ENCODE measurements at regions not wholly inside any gene's neighbourhood (a gene's known extent, or its start where the extent isn't known, plus 50 kb on each side); places are given as distances from the start of the nearest gene placed in this dataset.
"Not testable (repeated sequence)": the region's sequence is repeated elsewhere in the genome, so short reads cannot be mapped to it uniquely, and the experiment has no call there.

DNA sequence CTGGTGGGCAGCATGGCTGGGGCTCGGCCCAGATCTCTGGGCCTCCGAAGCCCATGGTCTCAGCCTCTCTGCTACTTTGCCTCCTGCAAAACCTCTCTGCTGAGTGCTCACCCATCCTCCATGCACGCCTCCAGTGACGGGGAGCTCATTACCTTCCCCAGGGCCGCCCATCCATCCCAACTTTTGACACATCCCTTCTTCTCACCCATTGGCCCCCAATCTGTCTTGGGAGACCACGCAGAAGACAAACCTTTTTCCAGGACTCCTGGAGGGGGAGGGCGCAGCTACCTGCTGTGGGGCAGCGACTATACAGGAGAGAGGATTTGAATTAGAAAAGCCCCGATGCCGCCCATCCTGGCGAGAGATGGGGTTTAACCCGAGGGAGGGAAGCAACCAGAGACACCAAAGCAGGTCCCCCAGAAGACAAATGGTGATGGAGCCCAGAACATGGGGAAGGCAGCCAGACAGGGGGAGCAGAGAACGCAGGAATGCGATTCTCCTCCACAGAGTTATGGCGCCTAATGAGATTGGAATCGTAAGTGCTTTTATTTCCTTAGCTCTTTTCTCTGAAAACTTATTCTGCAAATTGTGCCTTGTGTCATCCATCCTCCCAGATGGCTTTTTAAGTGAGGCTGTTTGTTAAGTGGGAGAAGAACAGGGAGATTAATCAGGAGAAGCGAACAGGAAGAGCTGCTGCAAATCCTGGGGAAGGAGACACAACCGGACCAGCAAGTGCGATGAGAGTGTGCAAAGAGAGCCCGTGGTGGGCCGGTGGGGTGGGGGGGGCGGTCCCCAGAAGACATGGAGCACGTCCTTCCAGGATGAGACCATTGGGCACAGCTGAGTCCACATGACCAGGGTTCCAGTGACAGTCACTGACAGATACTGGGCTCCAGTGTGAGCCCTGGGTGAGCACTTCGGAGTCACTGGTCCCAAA lies 623.5 kb downstream of the MATN1 start:
- DNase-seq (ENCODE audit: low read depth in 2 of 2): no peak

GRCh38 chr1:30097851-30098250 lies 625.5 kb downstream of the MATN1 start:
- not testable (repeated sequence) for DNase-seq (ENCODE audit: low read depth in 2 of 2)

DNA sequence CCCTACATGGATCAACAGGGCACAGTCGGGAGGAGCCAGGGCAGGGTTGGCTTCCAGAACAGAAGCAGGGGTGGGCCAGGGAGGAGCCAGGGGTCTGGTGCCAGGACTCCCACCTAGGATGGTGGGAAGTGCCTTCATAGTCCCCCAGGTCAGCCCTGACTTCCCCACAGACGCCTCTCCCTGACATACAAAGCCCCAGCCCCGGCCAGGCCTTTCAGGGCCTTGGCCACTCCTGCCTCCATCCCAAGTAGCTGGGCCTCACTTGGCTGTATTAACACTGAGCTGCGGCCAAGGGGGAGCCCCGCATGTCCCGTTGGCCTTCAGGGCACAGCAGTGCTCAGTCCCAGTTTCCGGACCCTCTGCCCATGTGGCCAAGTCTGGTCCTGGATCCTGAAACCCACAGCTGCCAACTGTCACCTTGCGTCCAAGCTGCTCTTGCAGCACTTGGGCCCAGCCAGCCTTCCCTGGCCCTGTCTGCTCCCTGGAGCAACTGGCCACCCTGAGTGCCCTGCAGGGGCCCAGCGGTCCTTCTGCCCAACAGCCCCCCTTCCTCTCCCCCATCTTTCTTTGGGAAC lies 627.8 kb downstream of the MATN1 start:
- DNase-seq (ENCODE audit: low read depth in 2 of 2): no peak

DNA sequence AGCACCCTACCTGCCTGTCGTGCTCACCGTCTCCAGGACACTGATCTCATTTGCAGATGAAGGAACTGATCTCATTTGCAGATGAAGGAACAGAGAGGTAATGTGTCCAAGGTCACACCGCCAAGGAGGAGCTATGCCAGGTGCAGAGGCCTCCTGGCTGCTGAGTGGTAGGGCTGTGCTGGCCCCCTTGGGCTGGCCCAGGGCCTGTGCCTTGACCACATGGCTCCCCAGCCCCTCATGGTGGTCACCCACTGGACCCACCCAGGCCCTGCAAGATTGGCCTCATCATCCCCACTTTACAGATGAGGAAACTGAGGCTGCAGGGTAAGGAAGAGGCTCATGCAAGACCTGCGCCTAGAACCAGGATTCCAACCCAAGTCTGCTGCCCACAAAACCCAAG lies 628.3 kb downstream of the MATN1 start:
- DNase-seq (ENCODE audit: low read depth in 2 of 2): no peak

DNA sequence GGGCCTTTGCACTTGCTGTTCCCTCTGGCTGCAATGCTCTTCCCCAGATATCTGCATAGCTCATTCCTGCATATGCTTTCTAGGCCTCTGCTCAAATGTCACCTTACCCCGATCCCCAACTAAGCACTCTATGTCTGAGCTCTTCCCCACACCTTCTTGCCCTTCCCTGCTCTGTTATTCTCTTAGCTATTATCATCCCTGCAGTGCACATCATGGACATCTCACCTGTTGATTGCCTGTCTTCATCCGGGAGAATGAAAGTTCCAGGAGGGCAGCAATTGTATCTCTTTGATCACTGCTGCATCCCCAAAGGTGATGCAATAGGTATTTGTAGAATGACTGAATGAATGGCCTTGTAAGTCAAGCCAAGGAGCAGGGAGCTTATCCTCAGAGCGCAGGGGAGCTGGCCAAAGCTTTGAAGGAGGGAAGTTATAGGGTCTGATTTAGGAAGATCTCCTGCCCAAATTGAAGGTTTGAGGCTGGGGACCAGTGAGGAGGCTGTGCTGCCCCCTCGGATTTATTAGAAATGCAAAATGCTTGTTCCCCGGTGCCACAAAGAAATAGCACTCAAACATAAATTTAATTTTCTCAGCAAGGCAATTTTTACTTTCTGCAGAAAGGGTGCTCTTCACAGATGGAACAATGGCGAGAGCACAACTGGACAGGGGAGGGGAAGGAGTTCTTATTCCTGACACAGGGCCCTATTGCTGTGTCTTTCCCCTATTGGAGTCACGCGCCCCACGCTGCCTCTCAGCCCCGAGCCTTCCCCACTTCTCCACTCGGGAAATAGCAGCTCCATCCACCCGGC lies 631.1 kb downstream of the MATN1 start:
- no peak for DNase-seq (ENCODE audit: low read depth in 2 of 2)

DNA sequence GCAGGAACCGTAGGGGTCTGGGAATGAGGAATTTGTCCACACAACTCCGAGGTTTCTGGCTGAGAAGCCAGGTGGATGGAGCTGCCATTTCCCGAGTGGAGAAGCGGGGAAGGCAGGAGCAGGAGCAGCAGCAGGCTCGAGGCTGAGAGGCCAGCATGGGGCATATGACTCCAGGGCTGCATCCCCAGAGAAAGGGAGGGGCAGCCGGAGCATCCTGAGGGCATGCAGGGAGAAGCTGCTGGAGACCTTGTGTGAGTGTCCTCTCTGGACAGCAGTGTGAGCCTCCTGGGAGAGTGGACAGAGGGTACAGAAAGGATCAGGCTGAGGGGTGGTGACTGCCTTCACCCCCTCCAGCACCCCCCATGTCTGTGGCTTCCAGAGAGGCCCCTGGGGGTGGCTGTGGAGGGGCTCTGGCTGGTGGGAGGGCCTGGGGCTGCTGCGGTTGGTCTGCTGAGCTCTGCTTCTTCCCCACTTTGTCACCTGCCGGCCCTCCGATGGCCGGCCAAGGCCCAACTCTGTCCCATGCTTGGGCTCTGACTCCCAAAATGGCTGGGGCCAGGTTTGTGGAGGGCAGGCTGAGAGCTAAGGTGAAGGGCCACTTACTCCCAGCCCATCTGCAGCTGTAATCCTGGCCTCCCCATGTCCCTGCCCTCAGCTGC lies 633.1 kb downstream of the MATN1 start:
- no peak for DNase-seq (ENCODE audit: low read depth in 2 of 2)

- no peak for DNase-seq (ENCODE audit: low read depth in 2 of 2)
Observed at GRCh38 chr1:30089024-30089430, 634.4 kb downstream of the MATN1 start.

DNA sequence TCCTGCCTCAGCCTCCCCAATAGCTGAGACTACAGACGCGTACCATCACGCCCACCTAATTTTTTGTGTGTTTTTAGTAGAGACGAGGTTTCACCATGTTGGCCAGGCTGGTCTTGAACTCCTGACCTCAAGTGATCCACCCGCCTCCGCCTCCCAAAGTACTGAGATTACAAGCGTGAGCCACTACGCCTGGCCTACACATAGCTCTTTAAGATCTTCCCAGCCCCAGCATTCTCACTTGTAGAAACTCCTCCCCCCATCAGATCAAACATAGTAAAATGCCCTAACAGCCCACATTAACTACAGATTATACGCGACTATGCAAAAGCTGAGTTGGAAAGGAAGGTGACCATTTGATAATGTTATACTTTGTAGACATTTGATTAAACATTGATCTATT lies 634.8 kb downstream of the MATN1 start:
- DNase-seq (ENCODE audit: low read depth in 2 of 2): no peak

DNA sequence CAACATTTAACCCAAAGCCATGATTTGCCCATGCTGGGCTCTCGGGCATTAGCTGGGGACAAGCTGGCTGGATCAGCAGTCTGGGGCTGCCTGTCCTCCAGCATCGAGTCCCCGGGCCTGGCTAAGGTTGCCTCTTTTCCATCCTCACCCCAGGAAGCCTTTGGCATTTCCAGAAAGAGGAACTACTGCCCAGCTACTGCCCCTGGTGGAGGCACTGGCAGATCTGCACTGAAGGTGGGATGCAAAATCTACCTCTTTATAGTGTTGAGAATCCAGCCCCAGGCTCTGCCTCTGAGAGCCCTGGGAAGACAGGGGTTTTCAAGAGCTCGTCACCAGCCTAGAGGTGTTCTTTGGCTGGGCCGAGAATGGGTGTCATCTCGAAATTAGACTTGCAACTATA lies 635.9 kb downstream of the MATN1 start:
- DNase-seq (ENCODE audit: low read depth in 2 of 2): no peak

DNA sequence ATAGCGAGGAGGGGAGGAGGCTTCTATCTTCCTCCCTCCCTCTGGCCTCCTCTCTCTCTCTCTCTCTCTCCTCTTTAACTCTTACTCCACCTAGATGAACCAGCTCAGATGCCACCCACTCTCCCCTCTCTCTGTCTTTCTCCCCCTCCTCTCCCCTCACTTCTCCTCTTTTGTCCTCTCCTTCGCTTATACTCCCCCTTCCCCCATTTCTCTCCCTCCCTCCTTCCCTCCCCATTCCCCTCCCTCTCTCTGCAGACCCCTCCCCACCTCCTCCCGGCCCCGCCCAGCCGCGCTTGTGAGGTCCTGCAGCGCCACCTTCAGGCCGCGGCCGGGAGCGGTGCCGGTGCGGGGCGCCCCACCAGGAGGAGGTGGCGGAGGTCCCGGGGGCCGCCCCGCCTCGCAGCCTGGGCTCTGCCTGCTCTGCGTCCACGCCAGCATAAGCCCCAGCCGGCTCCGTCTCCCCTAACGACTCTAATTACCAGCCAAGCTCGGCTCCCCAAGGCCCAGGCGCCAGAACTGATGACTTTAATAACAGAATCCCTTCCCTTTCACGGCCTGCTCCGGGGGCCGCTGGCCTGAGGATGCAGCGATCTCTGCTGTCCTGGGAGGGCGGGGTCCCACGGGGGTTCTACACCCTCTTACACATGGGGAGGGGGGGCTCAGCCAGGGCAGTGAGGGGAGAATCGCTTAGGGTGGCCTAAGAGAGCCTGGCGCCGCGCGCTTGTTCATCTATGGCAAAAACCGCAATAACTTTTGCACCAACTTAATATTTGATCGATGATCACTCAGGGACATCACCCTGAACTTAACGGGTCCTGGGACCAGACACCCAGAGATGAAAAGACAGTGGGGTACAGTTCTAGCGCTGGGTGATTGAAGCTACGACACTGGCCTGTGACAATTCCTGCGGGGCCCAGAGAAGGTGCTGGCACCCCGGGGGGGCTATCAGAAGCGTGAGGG lies 637.3 kb downstream of the MATN1 start:
- DNase-seq (ENCODE audit: low read depth in 2 of 2): peak; percentile 21 to 53

- DNase-seq (ENCODE audit: low read depth in 2 of 2): peak in 1 of 2 donors; percentile 6
Observed at GRCh38 chr1:30084909-30085571, 638.3 kb downstream of the MATN1 start.

DNA sequence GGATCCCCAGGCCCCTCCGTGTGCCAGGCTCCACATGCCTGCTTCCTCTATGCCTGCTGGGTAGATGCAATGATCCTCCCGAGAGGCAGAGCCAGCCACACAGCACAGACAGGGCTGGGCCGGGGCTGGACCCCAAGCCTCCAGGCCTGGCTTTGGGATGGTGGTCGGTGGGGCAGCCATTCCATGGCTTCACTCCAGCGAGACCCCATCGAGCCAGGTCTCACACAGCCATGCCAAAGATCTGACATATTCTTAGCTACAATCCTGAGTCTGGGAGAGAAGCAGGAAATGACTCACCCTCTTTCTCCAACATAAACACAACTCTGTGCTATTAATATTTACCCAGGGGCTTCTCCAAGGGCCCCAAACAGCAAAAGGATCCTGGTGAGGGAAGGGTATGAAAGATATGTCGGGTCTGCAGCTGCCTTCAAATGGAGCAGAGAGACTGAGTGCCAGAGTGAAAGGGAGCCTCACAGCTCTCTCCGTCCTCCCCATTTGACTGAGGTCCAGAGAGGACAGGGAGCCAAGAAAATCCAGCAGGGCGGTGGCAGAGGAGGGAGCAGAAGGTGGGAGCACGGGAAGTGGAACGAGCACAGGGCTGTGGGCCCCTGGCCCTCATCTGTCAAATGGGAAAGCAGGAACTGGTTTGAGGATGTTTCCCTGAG lies 639.5 kb downstream of the MATN1 start:
- DNase-seq (ENCODE audit: low read depth in 2 of 2): peak; percentile 15 to 77

DNA sequence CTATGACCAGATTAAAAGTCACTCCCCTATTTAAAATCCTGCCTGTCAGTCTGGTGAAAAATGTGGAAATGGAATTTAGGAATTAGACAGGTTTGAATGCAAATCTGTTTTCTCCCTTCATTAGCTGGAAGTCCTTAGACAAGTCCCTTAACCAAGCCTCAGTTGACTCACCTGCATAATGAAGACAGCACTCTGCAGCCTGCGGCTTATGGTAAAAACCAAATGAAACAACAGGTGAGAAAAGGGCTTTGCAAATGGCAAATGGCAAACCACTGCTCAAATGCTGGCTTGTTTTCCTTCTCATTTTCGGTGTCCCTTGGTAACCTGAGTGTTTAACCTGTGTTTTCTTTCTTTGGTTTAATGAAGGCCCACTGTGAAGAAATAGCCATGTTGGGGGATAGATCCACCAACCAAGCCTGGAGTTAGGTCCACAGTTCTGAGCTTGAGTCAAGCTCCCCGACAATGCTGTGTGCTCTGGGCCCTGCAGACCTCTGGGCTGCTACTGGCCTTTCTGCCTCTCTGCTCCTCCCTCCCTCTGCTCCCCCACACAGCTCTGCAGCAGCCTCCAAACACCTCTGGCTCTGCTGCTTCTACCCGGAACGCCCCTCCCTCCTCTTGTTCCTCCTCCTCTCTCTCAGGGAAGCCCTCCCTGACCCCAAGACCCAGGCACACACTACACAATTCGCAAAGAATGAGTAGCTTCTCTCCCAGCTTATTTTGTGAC lies 641.8 kb downstream of the MATN1 start:
- DNase-seq (ENCODE audit: low read depth in 2 of 2): no peak

DNA sequence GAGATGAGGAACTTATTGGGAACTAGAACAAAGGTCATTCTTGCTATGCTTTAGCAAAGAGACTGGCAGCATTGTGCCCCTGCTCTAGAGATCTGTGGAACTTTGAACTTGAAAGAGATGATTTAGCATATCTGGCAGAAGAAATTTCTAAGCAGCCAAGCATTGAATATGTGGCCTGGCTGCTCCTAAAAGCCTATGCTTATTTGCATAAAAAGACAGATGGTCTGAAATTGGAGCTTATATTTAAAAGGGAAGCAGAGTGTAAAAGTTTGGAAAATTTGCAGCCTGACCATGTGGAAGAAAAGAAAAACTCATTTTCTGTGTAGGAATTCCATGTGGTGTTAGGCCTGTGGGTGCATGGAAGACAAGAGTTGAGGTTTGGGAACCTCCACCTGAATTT lies 647.5 kb downstream of the MATN1 start:
- DNase-seq (ENCODE audit: low read depth in 2 of 2): not testable (repeated sequence)

DNA sequence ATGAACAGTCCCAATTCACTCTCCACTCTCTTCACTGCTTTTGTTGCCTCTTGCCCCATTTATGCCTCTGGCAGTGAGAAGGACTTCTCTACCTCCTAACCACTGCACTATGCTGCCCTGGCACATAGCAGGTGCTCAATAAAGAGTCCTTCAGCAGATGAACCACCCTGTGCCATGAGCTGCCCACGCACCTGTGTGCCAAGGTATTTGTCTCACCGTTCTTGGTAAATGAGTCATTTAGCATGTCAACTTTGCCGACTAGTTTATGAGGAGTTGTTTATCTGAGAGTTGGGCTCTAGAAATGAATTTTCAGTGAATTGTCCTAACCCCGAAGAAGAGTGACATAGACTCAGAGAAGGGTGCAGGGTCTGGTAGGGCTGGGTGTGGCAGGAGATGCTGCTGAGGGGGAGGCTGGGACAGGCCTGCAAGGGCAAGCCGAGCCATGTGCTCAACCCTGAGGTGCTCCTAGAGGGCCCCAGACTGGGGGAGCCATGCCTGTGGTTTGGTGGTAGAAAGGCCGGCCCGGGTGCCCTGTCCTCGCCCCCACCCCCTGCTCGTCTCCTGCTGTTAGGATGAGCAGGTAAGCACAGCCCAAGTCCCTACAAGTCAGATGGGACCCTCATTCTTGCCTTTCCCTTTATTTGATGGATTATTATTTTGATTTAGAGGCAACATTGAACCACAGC lies 654.5 kb downstream of the MATN1 start:
- DNase-seq (ENCODE audit: low read depth in 2 of 2): no peak

DNA sequence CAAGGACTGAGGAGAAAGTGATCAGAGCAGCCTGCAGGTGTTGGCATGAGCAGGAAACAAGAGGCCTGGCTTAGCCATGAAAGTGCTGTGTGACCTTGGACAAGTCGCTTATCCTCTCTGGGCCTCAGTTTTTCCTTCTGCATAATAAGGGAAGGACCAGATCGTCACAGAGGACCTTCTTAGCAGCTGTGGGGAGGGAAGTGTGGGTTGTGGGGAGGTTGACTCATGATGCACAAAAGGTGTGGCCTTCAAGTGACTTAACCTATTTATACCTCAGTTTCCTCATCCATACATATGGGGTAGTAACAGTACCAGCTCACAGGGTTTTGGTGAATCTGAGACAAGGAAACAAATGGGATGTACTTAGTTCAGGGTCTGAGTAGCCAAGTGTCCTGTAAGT lies 658.8 kb downstream of the MATN1 start:
- DNase-seq (ENCODE audit: low read depth in 2 of 2): no peak

DNA sequence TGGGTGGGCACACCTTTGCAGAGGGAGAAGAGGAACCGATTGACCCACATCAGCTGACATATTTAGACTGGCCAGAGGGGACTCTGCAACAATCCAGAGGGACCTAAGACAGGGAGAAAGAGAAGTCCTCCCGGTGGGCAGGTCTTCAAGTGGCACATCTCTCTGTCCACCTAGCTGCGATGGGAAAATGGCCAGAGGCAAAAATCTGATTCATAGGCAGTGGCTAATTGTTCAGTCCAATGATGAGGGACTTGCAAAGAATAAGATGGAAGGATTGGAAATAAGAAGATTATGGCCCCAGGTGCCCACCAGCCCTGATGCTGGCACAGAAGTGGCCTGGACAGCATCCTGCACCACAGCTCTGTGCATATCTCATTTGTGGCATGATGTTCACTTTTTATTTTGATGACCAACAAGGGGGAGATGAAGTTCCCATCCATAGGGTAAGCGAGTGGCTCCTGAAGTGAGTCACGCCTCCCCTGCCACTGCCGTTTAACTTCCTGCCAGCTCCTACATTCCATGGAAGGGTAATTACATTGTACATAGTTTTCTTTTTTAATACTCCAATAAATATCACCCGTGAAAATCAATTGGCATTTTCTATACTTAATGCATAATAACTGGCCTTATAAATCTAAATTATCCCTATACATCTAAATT lies 659.6 kb downstream of the MATN1 start:
- DNase-seq (ENCODE audit: low read depth in 2 of 2): no peak

All from lung microvascular endothelial cell (primary cell).